ENCODE measurements at regions not wholly inside any gene's neighbourhood (a gene's known extent, or its start where the extent isn't known, plus 50 kb on each side); places are given as distances from the start of the nearest gene placed in this dataset.

DNA sequence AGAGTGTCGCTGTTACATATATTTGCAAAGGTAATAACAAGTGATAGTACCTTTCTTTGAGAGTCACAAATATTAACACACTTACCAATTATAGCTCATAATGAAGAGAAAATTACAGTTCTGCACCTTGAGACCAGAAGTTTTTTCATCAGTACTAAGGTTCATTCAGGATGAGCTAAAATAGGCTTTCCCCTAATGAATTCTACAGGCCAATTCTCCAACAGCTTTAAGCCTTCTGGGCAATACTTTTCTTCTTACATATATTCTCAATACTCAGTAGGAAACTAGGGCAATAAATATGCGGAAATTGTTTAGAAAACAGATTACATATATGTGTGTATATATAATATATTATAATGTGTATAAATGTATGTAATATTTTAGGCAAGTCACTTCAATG lies 2672.8 kb upstream of the PCDH20 start:
- TF ChIP-seq, protein P1, sequence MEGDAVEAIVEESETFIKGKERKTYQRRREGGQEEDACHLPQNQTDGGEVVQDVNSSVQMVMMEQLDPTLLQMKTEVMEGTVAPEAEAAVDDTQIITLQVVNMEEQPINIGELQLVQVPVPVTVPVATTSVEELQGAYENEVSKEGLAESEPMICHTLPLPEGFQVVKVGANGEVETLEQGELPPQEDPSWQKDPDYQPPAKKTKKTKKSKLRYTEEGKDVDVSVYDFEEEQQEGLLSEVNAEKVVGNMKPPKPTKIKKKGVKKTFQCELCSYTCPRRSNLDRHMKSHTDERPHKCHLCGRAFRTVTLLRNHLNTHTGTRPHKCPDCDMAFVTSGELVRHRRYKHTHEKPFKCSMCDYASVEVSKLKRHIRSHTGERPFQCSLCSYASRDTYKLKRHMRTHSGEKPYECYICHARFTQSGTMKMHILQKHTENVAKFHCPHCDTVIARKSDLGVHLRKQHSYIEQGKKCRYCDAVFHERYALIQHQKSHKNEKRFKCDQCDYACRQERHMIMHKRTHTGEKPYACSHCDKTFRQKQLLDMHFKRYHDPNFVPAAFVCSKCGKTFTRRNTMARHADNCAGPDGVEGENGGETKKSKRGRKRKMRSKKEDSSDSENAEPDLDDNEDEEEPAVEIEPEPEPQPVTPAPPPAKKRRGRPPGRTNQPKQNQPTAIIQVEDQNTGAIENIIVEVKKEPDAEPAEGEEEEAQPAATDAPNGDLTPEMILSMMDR (conservative IDR thresholded peaks at IDR 0.05) = no peak
- no peak for TF ChIP-seq ZFX (IDR thresholded peaks at IDR 0.05)

Data from C4-2B (cell line).